ENCODE measurements at regions not wholly inside any gene's neighbourhood (a gene's known extent, or its start where the extent isn't known, plus 50 kb on each side); places are given as distances from the start of the nearest gene placed in this dataset.

DNA sequence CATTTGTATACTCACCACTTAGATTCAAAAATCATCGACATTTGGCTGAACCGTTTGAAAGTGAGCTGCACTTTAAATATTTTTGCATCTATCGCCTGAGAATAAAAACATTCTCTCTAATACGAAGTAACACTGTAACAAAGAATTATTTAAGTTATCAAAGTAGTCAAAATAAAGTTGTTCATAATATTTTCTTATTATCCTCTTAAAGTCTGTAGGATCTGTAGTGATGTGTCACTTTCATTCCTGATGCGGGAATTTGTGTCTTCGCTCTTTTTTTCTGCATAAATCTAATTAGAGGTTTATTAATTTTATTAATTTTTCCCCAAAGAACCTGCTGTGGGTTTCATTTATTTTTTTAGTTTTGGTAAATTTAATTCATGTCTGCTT is 74.8 kb downstream of the ETS2 start:
- TF ChIP-seq, protein P1, sequence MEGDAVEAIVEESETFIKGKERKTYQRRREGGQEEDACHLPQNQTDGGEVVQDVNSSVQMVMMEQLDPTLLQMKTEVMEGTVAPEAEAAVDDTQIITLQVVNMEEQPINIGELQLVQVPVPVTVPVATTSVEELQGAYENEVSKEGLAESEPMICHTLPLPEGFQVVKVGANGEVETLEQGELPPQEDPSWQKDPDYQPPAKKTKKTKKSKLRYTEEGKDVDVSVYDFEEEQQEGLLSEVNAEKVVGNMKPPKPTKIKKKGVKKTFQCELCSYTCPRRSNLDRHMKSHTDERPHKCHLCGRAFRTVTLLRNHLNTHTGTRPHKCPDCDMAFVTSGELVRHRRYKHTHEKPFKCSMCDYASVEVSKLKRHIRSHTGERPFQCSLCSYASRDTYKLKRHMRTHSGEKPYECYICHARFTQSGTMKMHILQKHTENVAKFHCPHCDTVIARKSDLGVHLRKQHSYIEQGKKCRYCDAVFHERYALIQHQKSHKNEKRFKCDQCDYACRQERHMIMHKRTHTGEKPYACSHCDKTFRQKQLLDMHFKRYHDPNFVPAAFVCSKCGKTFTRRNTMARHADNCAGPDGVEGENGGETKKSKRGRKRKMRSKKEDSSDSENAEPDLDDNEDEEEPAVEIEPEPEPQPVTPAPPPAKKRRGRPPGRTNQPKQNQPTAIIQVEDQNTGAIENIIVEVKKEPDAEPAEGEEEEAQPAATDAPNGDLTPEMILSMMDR (IDR thresholded peaks at IDR 0.05; ENCODE audit: low read depth, low read length, missing input control), result no peak
- TF ChIP-seq RAD21 (IDR thresholded peaks at IDR 0.05), result no peak
- TF ChIP-seq, protein P2, sequence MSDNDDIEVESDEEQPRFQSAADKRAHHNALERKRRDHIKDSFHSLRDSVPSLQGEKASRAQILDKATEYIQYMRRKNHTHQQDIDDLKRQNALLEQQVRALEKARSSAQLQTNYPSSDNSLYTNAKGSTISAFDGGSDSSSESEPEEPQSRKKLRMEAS (IDR thresholded peaks at IDR 0.05), result no peak
